GDM1 (cell line): ENCODE measurements at regions not wholly inside any gene's neighbourhood (a gene's known extent, or its start where the extent isn't known, plus 50 kb on each side); places are given as distances from the start of the nearest gene placed in this dataset.
"Not testable (repeated sequence)": the region's sequence is repeated elsewhere in the genome, so short reads cannot be mapped to it uniquely, and the experiment has no call there.

Source experiments
- DNase-seq: peaks from one replicate; lab custom pipeline; 2025; lab: John Stamatoyannopoulos, UW

DNA sequence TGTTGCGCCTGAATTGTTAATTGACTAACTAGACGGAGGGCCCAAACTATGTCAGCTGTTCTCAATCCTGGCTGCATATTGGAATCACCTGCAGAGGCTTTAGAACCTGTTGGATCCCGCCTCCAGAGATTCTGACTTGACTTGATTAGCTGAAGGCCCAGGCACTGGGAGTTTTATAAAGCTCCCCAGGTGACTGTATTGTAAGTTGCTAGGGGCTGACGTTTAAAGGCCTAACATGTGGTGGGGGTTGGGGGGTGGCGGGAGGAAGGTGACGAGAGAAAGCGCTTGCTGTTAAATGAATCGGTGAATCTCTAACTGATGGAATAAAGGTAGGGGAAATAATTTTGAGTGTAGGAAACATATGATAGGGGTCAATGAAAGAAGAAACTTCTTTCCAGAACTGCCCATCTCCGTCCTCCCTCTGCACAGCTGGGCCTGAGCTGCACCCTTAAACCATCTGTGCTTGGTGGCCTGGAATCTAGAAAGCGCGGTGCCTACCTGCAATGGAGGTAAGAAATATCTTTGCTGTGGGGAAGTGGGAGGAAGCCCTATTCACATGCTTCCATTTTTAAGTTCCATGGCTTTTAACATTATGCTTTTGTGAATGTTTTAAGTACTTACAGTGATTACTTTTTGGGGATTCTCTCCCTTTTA, 225.0 kb upstream of the FAM3C start:
- no peak for DNase-seq

DNA sequence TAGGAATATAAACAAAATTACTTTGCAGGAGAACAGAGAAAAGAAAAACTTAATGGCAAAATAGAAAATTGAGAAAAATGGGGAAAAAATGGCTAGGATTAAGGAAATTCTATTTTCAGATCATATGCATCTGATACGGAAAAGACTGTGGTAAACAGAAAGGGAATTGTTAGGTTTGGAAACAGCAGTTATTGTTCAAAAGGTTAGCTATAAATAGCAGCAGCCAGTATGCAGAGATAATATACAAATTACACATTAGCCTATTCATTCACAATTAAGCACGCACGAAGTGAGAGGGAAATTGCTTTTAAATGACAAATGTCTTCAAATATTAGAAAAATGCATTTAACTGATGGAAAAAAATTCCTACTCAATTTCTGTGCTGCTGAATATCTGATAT, 224.1 kb upstream of the FAM3C start:
- DNase-seq = no peak

DNA sequence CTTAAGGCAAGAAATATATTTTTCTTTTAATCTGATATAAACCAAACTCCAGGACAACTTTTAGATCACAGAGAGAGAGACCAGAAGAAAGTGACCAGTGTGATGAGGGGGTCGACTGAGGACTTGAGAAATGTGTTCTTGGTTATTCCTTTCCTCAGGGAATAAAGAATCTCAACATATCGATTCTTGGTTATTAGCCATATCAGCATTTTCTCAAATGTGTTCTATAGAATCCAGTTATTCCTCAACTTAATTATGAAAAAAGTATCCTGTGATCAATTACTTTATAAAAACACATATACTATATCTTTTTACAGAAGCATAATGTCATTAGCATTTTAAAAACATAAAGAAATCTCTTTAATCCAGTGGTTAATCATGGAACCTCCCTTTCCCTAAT, 222.1 kb upstream of the FAM3C start:
- DNase-seq = no peak

DNA sequence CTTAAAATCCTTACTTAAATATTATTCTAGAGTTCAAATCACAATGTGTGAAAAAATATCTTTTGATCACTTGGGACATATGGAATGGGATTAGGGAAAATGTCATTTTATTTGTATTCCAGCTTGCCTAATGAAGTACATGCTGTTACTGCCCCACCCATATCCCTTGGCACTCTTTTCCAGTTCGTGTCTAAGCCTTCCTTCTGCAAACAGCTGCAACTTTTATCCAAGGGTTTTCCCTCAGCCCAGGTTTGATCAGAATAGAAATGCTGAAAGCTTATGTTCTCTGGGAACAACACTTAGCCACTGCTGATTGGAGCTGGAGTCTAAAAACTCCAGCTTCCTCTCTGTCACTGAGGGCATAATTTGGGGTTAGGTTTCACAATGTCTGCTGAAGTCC, 214.1 kb upstream of the FAM3C start:
- DNase-seq = no peak

DNA sequence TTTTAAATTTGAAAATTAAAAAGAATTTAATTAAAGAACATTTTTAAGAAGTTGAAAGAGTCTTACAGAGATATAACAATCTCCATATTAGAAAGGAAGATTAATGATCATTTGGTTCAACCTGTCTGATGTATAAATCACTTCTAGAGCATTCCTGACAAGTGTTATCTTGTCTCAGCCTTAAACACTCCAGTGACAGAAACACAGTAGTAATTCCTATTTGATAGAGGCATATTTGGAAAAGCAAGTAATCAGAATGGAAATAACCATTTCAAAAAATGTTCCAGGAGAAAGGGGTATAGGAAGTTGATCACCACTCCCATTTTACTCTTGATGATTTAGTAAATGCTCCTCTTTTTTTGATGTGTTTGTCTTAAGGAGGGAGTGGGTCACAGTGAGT, 213.1 kb upstream of the FAM3C start:
- no peak for DNase-seq

DNA sequence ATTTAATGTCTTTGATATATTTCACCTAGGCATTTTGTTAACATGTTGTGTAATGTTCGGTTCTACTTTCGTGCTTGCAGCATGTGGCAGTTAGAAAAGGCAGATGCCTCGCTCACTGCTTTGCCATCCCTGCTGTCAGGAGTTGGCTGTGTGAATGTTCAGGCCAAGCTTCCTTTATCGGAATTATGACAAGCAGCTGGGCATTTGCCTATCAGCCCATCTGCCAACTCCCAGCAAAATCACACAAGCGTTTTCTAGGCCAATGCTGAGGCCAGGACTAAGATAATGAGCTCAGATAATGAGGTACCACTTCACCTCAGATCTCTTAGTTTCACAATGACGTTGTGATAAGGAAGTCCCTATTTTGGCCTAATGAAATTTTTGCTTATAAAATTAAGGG, 212.7 kb upstream of the FAM3C start:
- DNase-seq = no peak

DNA sequence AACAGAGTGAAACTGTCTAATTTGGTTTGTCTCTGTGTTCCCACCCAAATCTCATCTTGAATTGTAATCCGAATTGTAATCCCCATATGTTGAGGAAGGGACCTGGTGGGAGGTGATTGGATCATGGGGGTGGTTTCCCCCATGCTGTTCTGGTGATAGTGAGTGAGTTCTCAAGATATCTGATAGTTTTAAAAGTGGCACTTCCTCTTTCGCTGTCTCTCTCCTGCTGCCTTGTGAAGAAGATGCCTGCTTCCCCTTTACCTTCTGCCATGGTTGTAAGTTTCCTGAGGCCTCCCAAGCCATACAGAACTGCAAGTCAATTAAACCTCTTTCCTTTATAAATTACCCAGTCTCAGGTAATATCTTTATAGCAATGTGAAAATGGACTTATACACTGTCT, 212.1 kb upstream of the FAM3C start:
- DNase-seq = not testable (repeated sequence)

DNA sequence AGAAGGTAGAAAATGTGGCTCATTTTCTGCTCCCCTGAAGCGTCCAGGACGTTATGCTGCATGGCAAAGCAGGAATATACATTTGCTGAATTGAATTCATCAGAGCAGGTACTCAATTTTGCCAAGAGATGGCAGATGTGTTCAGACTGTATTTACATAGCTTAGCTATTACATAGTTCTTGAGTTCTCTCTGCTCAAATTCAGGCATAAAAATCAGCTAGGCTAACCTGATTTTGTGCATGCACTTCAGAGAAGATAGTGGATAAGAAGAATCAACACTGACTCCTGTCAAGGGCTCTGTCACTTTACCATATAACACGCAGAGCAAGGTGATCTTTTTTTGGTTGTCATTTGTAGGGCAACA, 209.2 kb upstream of the FAM3C start:
- no peak for DNase-seq

DNA sequence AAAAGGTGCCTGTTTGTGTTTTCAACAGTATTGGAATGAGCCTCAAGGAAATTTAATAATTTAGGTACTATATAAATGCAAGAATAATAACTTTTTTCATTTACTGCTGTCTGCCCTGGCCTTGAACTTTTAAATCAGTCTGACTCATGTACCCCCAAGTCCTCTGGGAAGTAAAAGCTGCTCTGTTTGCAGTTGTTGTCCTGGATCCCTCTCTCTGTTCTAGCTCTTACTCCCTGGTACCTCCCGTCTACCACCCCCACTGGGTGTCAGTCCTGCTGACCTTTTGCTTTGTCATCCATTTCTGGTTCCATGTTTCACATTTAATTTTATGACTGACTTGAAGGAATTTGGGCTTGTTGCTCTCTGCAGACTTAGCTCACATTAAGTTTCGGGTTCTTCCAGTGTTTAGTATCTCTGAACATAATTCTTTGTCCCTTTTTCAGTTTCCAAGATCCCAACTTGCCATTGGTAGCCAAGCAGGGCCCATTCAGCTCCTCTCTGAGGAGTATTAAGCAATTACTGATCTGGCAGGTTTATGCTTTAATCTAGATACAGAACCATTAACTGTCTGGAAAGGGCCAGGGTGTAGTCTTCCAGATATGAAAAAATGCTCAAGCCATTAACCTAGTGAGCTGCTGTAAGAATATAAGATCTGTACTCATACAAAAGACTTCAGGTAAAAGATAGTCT, 208.7 kb upstream of the FAM3C start:
- no peak for DNase-seq

DNA sequence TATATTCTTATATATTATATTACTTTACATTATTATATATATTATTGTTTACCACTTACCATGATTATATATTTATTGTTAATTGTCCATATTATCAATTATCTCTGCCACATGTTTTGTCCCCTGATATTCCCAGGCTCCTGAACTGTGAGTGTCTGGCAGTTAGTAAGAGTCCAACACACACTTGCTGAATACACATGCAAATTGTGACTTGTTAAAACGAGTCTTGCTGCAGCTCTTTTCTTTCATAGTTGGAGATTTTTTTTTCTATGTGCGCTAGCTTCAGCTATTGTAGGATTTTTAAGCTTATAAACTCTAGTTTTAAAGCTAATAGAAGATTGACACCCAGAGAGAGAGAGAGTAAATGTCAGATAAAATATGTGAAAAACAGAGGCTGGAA, 207.8 kb upstream of the FAM3C start:
- DNase-seq = no peak

DNA sequence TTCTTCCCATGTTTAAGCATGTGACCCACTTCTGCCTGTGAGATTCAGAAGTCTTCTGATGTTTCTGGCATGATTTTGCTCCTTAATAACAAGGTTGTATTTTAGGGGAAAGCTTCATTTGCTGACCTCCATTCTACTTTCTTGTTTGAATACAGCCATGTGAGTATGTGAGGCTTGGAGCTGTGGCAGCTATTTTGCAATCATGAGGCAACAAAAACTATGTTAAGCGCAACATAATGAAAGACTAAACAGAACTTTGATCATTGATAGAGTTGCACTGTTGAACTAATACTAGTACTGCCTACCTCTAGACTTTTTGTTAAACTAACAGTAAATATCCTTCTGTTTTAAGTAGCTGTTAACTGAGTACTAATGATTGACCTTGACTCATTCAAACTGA, 203.8 kb upstream of the FAM3C start:
- DNase-seq = no peak

DNA sequence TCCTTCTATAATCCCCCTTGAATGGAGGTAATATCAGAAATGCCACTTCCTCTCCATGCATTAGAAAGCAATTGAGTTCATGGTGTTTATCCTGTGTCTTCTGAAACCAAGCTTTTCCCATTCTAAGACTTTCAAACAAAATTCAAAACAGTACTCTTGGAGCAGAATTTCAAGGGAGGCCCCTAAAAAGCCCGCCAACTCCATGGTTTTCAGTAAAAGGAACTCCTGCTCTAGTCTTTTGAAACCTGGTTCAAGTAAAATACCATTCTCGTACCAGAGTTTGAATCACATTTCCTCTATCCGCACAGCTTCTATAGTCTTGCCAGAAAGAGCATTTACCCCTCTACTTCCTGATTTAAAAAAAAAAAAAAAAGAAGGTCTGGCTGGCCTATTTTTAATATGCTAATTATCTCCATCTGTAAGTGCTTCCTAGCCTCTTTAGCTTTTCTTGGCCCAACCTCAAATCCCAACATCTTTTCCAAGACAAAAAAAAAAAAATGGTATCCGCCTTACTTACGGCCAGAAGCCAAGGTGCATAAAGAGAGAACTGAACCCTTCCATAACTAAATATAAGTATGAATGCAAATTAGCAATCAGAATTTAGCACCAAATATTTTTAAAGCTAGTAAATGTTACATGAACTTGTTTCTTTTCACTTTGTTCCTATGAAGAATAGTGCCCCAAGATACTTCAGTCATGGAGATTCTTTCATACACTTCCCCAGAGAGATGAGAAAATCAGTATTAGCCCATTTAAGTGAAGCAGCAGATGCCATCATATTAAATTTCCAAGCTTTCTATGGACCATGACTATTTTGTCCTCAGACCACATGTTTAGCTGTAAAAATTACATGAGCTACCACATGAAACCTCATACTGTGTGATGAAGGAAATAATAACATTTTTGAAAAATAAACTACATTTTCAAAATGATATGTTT, 199.9 kb upstream of the FAM3C start:
- DNase-seq = no peak

DNA sequence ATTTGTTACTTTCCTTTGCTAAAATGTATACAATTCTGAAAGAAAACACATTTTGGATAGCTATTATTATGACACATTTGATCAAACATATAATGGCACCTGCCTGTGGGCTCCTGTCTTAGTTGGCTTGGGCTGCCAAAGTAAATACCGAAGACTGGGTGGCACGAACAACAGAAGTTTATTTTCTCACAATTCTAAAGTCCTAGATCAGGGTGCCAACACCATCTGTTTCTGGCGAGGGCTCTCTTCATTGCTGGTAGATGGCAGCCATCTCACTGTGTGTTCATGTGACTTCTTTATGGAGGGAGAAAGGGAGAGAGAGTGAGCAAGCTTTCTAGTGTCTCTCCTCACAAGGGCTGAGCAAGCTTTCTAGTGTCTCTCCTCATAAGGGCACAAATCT, 195.8 kb upstream of the FAM3C start:
- no peak for DNase-seq

DNA sequence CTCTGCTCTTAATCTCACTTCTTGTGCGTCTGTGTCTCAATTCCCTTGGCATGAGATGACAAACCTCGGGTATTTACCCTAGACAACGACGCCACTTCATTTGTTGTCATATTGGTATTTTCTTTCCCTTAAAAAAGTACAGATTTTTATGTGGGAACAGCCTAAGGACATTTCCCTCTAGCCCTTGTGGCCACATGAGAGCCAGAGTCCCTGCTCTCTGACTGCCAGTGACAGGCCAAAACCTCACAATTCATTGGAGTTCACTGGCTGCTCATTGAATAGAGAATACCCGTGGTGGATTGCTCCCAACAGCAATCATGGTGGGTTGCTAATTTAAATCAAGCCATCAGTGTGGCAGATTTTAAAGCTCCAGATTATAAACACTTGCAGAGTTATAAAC, 191.3 kb upstream of the FAM3C start:
- no peak for DNase-seq

DNA sequence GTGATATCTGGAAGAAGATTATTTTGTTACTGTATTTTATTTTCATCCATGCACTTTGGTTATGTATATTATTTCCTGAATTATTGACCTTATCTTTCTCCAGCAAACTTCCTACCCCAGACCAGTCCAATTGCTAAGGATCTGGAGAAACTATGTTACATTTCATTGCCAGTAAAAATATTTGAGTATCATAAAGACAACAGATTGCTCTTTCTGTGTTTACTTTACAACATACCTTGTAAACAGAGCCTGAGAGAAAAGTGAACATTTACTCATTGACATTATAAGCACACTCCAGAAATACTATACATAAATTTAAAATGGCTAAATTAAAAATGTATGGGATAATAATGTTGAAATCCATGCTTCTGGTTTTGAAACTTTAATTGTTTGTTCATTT, 186.2 kb upstream of the FAM3C start:
- no peak for DNase-seq

DNA sequence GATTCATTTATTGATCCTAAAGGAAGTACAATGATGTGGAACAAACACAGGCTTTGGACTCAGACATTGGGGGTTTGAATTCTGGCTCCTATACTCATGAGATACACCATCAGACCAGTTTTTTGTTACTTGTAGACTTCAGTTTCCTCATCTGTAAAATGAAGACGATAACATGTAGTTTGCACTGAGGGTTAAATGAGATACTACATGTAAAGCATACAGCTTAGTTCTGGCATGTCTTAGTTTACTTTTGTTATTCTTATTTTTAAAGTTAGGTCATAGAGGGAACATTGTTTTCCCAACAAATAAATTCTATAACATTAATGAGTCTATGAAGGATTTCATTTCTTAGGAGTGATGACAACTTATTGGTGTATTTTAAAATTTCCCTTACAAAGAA, 183.5 kb upstream of the FAM3C start:
- DNase-seq = no peak

DNA sequence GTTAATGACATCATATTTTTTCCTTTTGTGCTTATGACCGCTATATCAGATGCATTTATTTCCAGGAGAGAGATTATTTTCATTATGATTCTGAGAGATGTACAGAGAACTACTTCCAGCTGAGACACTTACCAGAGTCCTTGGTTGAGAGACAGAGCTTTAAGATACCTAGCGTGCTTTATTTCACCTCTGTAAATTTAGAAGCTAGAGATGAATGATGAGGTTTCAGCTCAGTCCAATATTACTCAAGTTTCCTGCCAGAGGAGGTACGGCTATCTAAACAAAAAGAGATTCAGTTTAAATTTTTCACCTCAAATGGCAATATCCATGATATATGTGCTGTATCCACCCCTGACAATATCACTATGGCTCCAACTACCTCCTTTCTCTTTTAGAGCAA, 182.6 kb upstream of the FAM3C start:
- DNase-seq = no peak

DNA sequence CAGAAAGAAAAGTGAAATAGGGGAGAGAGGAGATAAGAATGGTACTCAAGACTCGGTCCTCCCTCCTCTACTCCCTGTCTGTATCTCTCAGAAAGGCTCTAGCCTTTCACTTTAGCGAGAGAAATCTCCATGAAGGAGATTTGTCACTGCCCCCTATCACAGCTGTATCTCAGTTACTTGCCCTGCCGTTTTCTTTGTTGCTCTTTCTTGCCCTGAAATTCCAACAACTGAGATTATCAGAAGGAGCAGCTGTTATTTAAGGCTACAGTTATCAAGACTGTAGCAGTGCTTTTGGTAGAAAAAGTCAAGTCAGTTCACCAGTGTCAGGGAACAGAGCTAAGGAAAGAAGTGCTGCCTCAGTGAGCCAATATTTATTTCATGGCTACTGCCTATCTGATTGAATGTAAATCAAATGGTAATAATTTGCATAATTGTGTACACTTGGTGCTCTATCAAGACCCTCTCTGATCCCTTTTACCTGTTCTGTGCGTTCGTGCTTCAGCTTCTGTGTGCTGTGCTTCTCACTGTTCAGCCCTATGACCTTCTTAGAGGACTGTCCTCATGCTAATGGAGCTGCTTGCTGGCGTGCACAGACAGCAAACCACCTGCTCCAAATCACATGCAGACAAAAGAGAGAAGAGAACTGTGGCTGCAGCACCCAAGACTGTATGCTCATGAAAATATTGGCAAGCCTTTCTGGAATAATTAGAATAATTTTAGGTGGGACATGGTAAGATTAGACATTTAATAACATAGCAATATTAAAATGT, 180.2 kb upstream of the FAM3C start:
- DNase-seq = no peak

DNA sequence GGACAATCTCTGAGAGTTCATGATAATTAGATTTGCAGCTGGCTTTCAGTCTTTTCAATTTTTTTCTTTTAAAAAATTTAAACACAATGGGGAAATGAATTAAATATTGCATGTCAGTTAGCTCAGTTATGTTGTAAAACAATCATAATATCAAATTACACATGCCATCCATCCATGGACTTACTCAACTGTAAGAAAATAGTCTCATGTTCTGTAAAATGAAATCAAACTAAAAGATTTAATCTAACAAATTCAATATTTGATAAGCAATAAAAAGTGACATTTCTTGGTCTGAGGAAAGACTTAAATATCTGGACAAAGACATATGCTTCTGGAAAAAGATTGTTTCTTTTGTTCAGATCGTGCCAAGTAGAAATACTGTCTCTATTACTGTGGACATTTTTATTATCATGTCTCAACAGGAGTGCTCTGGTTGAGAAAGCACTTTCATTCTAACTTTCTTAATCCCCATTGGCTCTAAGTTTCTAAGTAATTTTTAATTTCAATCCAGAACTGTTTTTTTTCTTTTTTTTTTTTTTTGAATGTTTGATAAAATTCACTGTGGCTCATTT, 179.2 kb upstream of the FAM3C start:
- no peak for DNase-seq

DNA sequence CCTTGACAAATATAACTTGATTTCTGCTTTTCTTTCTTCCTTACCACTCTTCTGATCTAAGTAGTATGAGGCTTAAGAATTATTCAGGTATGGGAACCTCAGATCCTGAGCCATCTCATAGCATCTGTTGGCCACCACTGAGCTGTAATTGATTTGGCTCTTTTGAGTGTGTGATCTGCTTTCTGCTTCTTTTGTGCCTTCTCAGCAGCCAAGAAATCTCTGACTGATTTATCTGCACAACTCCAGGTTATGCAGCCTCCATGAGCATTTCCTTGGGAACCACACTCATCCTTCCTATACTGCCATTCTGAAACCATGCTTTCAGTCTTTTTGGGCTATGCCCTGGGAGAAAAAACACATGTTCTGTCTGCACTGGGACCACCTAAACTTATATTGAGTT, 178.0 kb upstream of the FAM3C start:
- no peak for DNase-seq

DNA sequence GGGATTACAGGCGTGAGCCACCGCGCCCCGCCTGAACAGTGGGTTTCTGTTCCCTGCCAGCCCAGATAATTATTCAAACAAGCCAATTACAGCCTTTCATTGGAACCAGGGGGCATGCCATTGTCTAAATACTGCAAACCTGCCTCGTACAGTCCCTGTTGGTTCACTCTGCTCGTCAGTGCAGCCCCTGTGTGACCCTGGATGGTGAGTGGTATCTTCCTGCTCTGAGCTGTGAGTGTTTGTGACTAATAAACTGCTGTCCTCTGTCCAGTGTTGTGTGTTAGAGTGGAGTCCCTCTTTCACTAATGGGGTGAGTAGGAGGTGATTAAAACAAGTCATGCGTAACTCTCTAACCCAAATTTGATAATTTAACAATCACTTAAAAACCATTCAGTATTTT, 176.5 kb upstream of the FAM3C start:
- DNase-seq = no peak

DNA sequence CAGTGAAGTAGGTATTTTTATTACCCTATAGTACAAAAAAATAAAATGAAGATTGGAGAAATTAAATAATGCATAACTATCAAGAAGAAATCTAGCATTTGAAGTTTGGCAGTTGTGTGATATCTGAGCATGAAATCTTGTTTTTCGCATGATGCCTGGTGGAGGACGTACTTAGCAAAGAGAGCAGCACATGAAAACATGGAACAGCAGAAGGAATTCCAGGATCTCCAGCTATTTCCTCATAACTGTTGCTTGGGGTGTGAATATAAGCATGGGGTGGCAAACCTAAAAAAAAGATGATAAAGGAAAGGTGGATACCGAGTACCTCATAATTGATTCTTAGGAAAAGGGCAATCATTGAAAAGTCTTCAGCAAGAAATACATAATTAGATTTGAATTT, 174.3 kb upstream of the FAM3C start:
- no peak for DNase-seq
